ENCODE measurements at regions not wholly inside any gene's neighbourhood (a gene's known extent, or its start where the extent isn't known, plus 50 kb on each side); places are given as distances from the start of the nearest gene placed in this dataset.
A peak's percentile ranks its signal among the peaks of the same experiment; 100 is the strongest.

GRCh38 chr4:108272986-108273385 lies 104.3 kb upstream of the LEF1 start:
- DNase-seq (ENCODE audit: low read depth, low spot score), result no peak

GRCh38 chr4:108272561-108272960 lies 103.8 kb upstream of the LEF1 start:
- no peak for DNase-seq (ENCODE audit: low read depth, low spot score)

GRCh38 chr4:108272046-108272445 lies 103.3 kb upstream of the LEF1 start:
- no peak for DNase-seq (ENCODE audit: low read depth, low spot score)

- peak; percentile 31 for DNase-seq (ENCODE audit: low read depth, low spot score)
Measured at GRCh38 chr4:108270466-108271450, 102.0 kb upstream of the LEF1 start.

GRCh38 chr4:108264693-108265092 lies 96.0 kb upstream of the LEF1 start:
- no peak for DNase-seq (ENCODE audit: low read depth, low spot score)

GRCh38 chr4:108263057-108263456 lies 94.3 kb upstream of the LEF1 start:
- no peak for DNase-seq (ENCODE audit: low read depth, low spot score)

- no peak for DNase-seq (ENCODE audit: low read depth, low spot score)
Measured at GRCh38 chr4:108261026-108261425, 92.3 kb upstream of the LEF1 start.

GRCh38 chr4:108256538-108256937 lies 87.8 kb upstream of the LEF1 start:
- no peak for DNase-seq (ENCODE audit: low read depth, low spot score)

- no peak for DNase-seq (ENCODE audit: low read depth, low spot score)
Measured at GRCh38 chr4:108255203-108255747, 86.5 kb upstream of the LEF1 start.

GRCh38 chr4:108249397-108249796 lies 80.7 kb upstream of the LEF1 start:
- DNase-seq (ENCODE audit: low read depth, low spot score), result no peak

- DNase-seq (ENCODE audit: low read depth, low spot score), result no peak
Measured at GRCh38 chr4:108247387-108248049, 78.8 kb upstream of the LEF1 start.

- no peak for DNase-seq (ENCODE audit: low read depth, low spot score)
Measured at GRCh38 chr4:108244606-108245005, 75.9 kb upstream of the LEF1 start.

GRCh38 chr4:108240366-108240765 lies 71.6 kb upstream of the LEF1 start:
- DNase-seq (ENCODE audit: low read depth, low spot score), result no peak

- no peak for DNase-seq (ENCODE audit: low read depth, low spot score)
Measured at GRCh38 chr4:108237693-108238092, 69.0 kb upstream of the LEF1 start.

GRCh38 chr4:108236264-108236663 lies 67.5 kb upstream of the LEF1 start:
- DNase-seq (ENCODE audit: low read depth, low spot score), result no peak

GRCh38 chr4:108227923-108228322 lies 59.2 kb upstream of the LEF1 start:
- no peak for DNase-seq (ENCODE audit: low read depth, low spot score)

GRCh38 chr4:108224611-108225053 lies 55.9 kb upstream of the LEF1 start:
- DNase-seq (ENCODE audit: low read depth, low spot score), result peak; percentile 6

- DNase-seq (ENCODE audit: low read depth, low spot score), result no peak
Measured at GRCh38 chr4:108223313-108223712, 54.6 kb upstream of the LEF1 start.

GRCh38 chr4:108219998-108220397 lies 51.3 kb upstream of the LEF1 start:
- no peak for DNase-seq (ENCODE audit: low read depth, low spot score)
